WTC11 (cell line): ENCODE measurements at regions not wholly inside any gene's neighbourhood (a gene's known extent, or its start where the extent isn't known, plus 50 kb on each side); places are given as distances from the start of the nearest gene placed in this dataset.

ENCODE experiments used
- ATAC-seq: fragments of 200-7000 bp; cut with Tn5 transposase; 2 replicates; pipeline ENCODE4 v1.10.0; 2021; ENCODE audit warnings: mild to moderate bottlenecking, moderate library complexity
- CTCF ChIA-PET: fragments of 300-600 bp; sonication (Branson Sonifier 250); formaldehyde crosslinking; loops from one replicate; lab custom pipeline; 2021; ENCODE audit warnings: antibody characterized with exemption; lab: Charles Lee
- POLR2A ChIA-PET: fragments of 350-600 bp; sonication (Branson Sonifier 250); formaldehyde crosslinking; loops from one replicate; lab custom pipeline; 2021; ENCODE audit warnings: antibody characterized with exemption; lab: Charles Lee
- DNase-seq: peaks from one replicate; pipeline ENCODE4 v3.0.0; 2021; ENCODE audit warnings: low spot score
- H3K27ac Mint-ChIP-seq: 2 replicates; pipeline ENCODE4 v1.8.0; 2021; ENCODE audit warnings: mixed read lengths
- H3K27me3 Mint-ChIP-seq: 2 replicates; pipeline ENCODE4 v1.8.0; 2021; ENCODE audit warnings: low read depth, mild to moderate bottlenecking, moderate library complexity, mixed read lengths
- H3K36me3 Mint-ChIP-seq: 2 replicates; pipeline ENCODE4 v1.8.0; 2021; ENCODE audit warnings: mixed read lengths
- H3K4me1 Mint-ChIP-seq: 2 replicates; pipeline ENCODE4 v1.8.0; 2022; ENCODE audit warnings: mixed read lengths
- H3K4me3 Mint-ChIP-seq: 2 replicates; pipeline ENCODE4 v1.8.0; 2021; ENCODE audit warnings: mild to moderate bottlenecking, moderate library complexity, mixed read lengths
- H3K9me3 Mint-ChIP-seq: 2 replicates; pipeline ENCODE4 v1.8.0; 2021; ENCODE audit warnings: mixed read lengths
- ARID4B ChIP-seq: sonication (generic); formaldehyde crosslinking; IDR thresholded peaks from 2 replicates; pipeline ENCODE4 v1.8.0; 2023; ENCODE audit warnings: missing genetic modification reagents, mild to moderate bottlenecking, borderline replicate concordance
- ATF2 ChIP-seq: sonication (generic); formaldehyde crosslinking; IDR thresholded peaks from 2 replicates; pipeline ENCODE4 v1.8.1; 2022; ENCODE audit warnings: low read depth, missing genetic modification reagents, borderline replicate concordance
- CREB1 ChIP-seq: sonication (generic); formaldehyde crosslinking; IDR thresholded peaks from 2 replicates; pipeline ENCODE4 v1.8.0; 2023; ENCODE audit warnings: mild to moderate bottlenecking, missing genetic modification reagents
- E2F5 ChIP-seq: sonication (generic); formaldehyde crosslinking; IDR thresholded peaks from 2 replicates; pipeline ENCODE4 v1.8.1; 2022; ENCODE audit warnings: mild to moderate bottlenecking, moderate library complexity, missing genetic modification reagents
- FOXP1 ChIP-seq: sonication (generic); formaldehyde crosslinking; IDR thresholded peaks from 2 replicates; pipeline ENCODE4 v1.8.0; 2022; ENCODE audit warnings: missing genetic modification reagents, mild to moderate bottlenecking, moderate library complexity, borderline replicate concordance
- HMGXB4 ChIP-seq: sonication (generic); formaldehyde crosslinking; IDR thresholded peaks from 2 replicates; pipeline ENCODE4 v1.8.1; 2023; ENCODE audit warnings: mild to moderate bottlenecking, moderate library complexity, missing genetic modification reagents
- NR3C1 ChIP-seq: sonication (generic); formaldehyde crosslinking; conservative IDR thresholded peaks from 2 replicates; pipeline ENCODE4 v1.8.1; 2023; ENCODE audit warnings: low read depth, mild to moderate bottlenecking, missing genetic modification reagents
- PRDM15 ChIP-seq: sonication (generic); formaldehyde crosslinking; IDR thresholded peaks from 2 replicates; pipeline ENCODE4 v1.8.0; 2022; ENCODE audit warnings: missing genetic modification reagents
- PRRX2 ChIP-seq: fragments of 250-450 bp; sonication (Bioruptor Pico); IDR thresholded peaks from 2 replicates; pipeline ENCODE4 v1.8.0; 2021; ENCODE audit warnings: mild to moderate bottlenecking
- SMAD4 ChIP-seq: sonication (generic); formaldehyde crosslinking; IDR thresholded peaks from 2 replicates; pipeline ENCODE4 v1.8.0; 2022; ENCODE audit warnings: mild to moderate bottlenecking, missing genetic modification reagents
- SOX15 ChIP-seq: fragments of 250-450 bp; sonication (Bioruptor Pico); IDR thresholded peaks from 2 replicates; pipeline ENCODE4 v1.9.0; 2021; ENCODE audit warnings: mild to moderate bottlenecking
- ZNF121 ChIP-seq: sonication (generic); formaldehyde crosslinking; IDR thresholded peaks from 2 replicates; pipeline ENCODE4 v1.8.0; 2023; ENCODE audit warnings: missing genetic modification reagents
- ZNF138 ChIP-seq: sonication (generic); formaldehyde crosslinking; conservative IDR thresholded peaks from 2 replicates; pipeline ENCODE4 v1.8.1; 2022; ENCODE audit warnings: mild to moderate bottlenecking, moderate library complexity, missing genetic modification reagents
- ZNF263 ChIP-seq: sonication (generic); formaldehyde crosslinking; IDR thresholded peaks from 2 replicates; pipeline ENCODE4 v1.8.1; 2022; ENCODE audit warnings: low read depth, mild to moderate bottlenecking, moderate library complexity, missing genetic modification reagents
- ZNF396 ChIP-seq: fragments of 250-450 bp; sonication (Bioruptor Pico); IDR thresholded peaks from 2 replicates; pipeline ENCODE4 v1.8.0; 2021; ENCODE audit warnings: mild to moderate bottlenecking, moderate library complexity, borderline replicate concordance

GRCh38 chr13:52905701-52906100 lies 57.3 kb upstream of the PCDH8 start (continued):
- TF ChIP-seq ZNF138 (no peak), PRDM15 (CRISPR knock-in tag) (no peak), NR3C1 (CRISPR knock-in tag) (no peak), SMAD4 (no peak), PRRX2 (CRISPR knock-in tag) (no peak), ARID4B (CRISPR knock-in tag) (no peak), CREB1 (CRISPR knock-in tag) (no peak), HMGXB4 (CRISPR knock-in tag) (no peak), ZNF121 (CRISPR knock-in tag) (no peak), ATF2 (CRISPR knock-in tag) (no peak), E2F5 (CRISPR knock-in tag) (no peak), SOX15 (CRISPR knock-in tag) (no peak)

- DNase-seq: no peak
- H3K4me3 Mint-ChIP-seq: no peak overlapping the region
- H3K27ac Mint-ChIP-seq: no peak overlapping the region
- no peak for TF ChIP-seq FOXP1 (CRISPR knock-in tag)
- TF ChIP-seq ZNF121 (CRISPR knock-in tag): no peak
- TF ChIP-seq ZNF396: no peak
- TF ChIP-seq ZNF263 (CRISPR knock-in tag): no peak
- TF ChIP-seq, all 79 proteins: peak for 0
- Mint-ChIP-seq H3K4me1 (peaks cover 86% of the 10 kb centered on the region), H3K27me3 (peaks cover 37% of the 10 kb centered on the region), H3K9me3 (no peaks in the 10 kb centered on the region), H3K36me3 (no peaks in the 10 kb centered on the region)
- ChIA-PET POLR2A (no interaction called here), CTCF (interaction anchor here (1.3 to 3.8 kb wide), 4 partner anchors 31 to 165 kb away, joined by 3 to 55 read pairs (median 16); partner anchors contain the start of gene PCDH8)
- no peak for ATAC-seq
Observed at GRCh38 chr13:52903320-52903719, 54.9 kb upstream of the PCDH8 start.
